ENCODE measurements at regions not wholly inside any gene's neighbourhood (a gene's known extent, or its start where the extent isn't known, plus 50 kb on each side); places are given as distances from the start of the nearest gene placed in this dataset.
"Not testable (repeated sequence)": the region's sequence is repeated elsewhere in the genome, so short reads cannot be mapped to it uniquely, and the experiment has no call there.

GRCh38 chr1:120357046-120357445 lies 57.8 kb upstream of the NBPF8 start:
- not testable (repeated sequence) for H3K27ac ChIP-seq; H3K4me3 ChIP-seq; H3K27me3 ChIP-seq; H3K9me3 ChIP-seq (replicated peaks); H3K36me3 ChIP-seq; H3K4me1 ChIP-seq
- peak in 1 of 2 experiments; percentile 0 for DNase-seq

- H3K4me3 ChIP-seq; H3K9me3 ChIP-seq (replicated peaks); H3K4me1 ChIP-seq; H3K27ac ChIP-seq; H3K27me3 ChIP-seq; H3K36me3 ChIP-seq: not testable (repeated sequence)
- peak; percentile 24 to 38 for DNase-seq
Measured at GRCh38 chr1:120356170-120356569, 58.7 kb upstream of the NBPF8 start.

- not testable (repeated sequence) for H3K27ac ChIP-seq; DNase-seq; H3K4me3 ChIP-seq; H3K36me3 ChIP-seq; H3K4me1 ChIP-seq; H3K9me3 ChIP-seq (replicated peaks); H3K27me3 ChIP-seq
Measured at GRCh38 chr1:120354618-120355184, 60.1 kb upstream of the NBPF8 start.

- H3K36me3 ChIP-seq; H3K27ac ChIP-seq; H3K27me3 ChIP-seq; H3K4me1 ChIP-seq; H3K9me3 ChIP-seq (replicated peaks): not testable (repeated sequence)
- DNase-seq: peak in 1 of 2 experiments; percentile 17
- H3K4me3 ChIP-seq: peak overlapping the region; percentile 44
Measured at GRCh38 chr1:120342231-120343073, 72.4 kb upstream of the NBPF8 start.

- H3K36me3 ChIP-seq; H3K9me3 ChIP-seq (replicated peaks); H3K27me3 ChIP-seq; H3K4me1 ChIP-seq: not testable (repeated sequence)
- H3K27ac ChIP-seq: peak overlapping the region; percentile 59; the same call in 1 of the 2 replicates
- H3K4me3 ChIP-seq: peak overlapping the region; percentile 64
- peak; percentile 49 to 53 for DNase-seq
Measured at GRCh38 chr1:120341756-120342155, 73.1 kb upstream of the NBPF8 start.

- H3K9me3 ChIP-seq (replicated peaks); H3K27me3 ChIP-seq; H3K36me3 ChIP-seq; H3K4me1 ChIP-seq: not testable (repeated sequence)
- Histone ChIP-seq H3K27ac (peak overlapping the region; percentile 59), H3K4me3 (peak overlapping the region; percentile 64)
- DNase-seq: peak in 1 of 2 experiments; percentile 43
Measured at GRCh38 chr1:120340838-120341751, 73.7 kb upstream of the NBPF8 start.

GRCh38 chr1:120315738-120316137 lies 99.1 kb upstream of the NBPF8 start:
- not testable (repeated sequence) for H3K9me3 ChIP-seq (replicated peaks); DNase-seq; H3K27me3 ChIP-seq; H3K4me1 ChIP-seq; H3K27ac ChIP-seq; H3K36me3 ChIP-seq; H3K4me3 ChIP-seq

GRCh38 chr1:120311930-120312329 lies 102.9 kb upstream of the NBPF8 start:
- DNase-seq; H3K27ac ChIP-seq; H3K9me3 ChIP-seq (replicated peaks); H3K27me3 ChIP-seq; H3K4me1 ChIP-seq; H3K36me3 ChIP-seq; H3K4me3 ChIP-seq: not testable (repeated sequence)

GRCh38 chr1:120308940-120309578 lies 105.8 kb upstream of the NBPF8 start:
- H3K27ac ChIP-seq; H3K4me3 ChIP-seq; H3K9me3 ChIP-seq (replicated peaks); H3K36me3 ChIP-seq; H3K27me3 ChIP-seq; DNase-seq; H3K4me1 ChIP-seq: not testable (repeated sequence)

- not testable (repeated sequence) for H3K9me3 ChIP-seq (replicated peaks); H3K27me3 ChIP-seq; H3K36me3 ChIP-seq; DNase-seq; H3K4me1 ChIP-seq; H3K4me3 ChIP-seq; H3K27ac ChIP-seq
Measured at GRCh38 chr1:120305046-120305445, 109.8 kb upstream of the NBPF8 start.

- H3K27ac ChIP-seq; H3K36me3 ChIP-seq; DNase-seq; H3K4me3 ChIP-seq; H3K4me1 ChIP-seq; H3K27me3 ChIP-seq; H3K9me3 ChIP-seq (replicated peaks): not testable (repeated sequence)
Measured at GRCh38 chr1:120304341-120304740, 110.5 kb upstream of the NBPF8 start.

GRCh38 chr1:120299433-120300057 lies 115.3 kb upstream of the NBPF8 start:
- not testable (repeated sequence) for H3K36me3 ChIP-seq; H3K9me3 ChIP-seq (replicated peaks); H3K4me1 ChIP-seq; H3K27me3 ChIP-seq; H3K27ac ChIP-seq; H3K4me3 ChIP-seq; DNase-seq

- not testable (repeated sequence) for DNase-seq; H3K9me3 ChIP-seq (replicated peaks); H3K4me3 ChIP-seq; H3K27me3 ChIP-seq; H3K36me3 ChIP-seq; H3K27ac ChIP-seq; H3K4me1 ChIP-seq
Measured at GRCh38 chr1:120298487-120298886, 116.3 kb upstream of the NBPF8 start.

GRCh38 chr1:120297345-120297953 lies 117.4 kb upstream of the NBPF8 start:
- not testable (repeated sequence) for H3K36me3 ChIP-seq; H3K4me3 ChIP-seq; H3K27ac ChIP-seq; H3K4me1 ChIP-seq; DNase-seq; H3K9me3 ChIP-seq (replicated peaks); H3K27me3 ChIP-seq
